ENCODE measurements at regions not wholly inside any gene's neighbourhood (a gene's known extent, or its start where the extent isn't known, plus 50 kb on each side); places are given as distances from the start of the nearest gene placed in this dataset.

DNA sequence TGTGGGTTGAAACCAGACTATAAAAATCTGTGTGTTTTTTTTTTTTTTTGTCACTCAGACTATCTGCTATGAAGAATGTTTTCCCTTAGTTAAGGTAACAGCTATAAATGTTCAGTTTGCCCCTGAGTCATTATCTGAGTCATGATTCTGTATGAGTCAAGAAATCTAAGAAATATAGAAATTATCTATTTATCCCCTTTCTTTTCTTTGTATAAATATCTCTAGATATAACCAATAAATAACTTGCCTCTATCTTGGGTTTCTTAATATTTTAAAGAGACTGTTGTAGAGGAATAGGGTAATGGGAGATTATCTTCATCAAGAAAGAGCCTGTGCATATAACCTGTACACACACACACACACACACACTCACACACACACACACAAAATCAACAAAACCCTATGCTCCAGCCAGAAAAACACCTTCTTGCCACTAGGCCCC, 161.7 kb upstream of the EEA1 start:
- TF ChIP-seq, protein P1, sequence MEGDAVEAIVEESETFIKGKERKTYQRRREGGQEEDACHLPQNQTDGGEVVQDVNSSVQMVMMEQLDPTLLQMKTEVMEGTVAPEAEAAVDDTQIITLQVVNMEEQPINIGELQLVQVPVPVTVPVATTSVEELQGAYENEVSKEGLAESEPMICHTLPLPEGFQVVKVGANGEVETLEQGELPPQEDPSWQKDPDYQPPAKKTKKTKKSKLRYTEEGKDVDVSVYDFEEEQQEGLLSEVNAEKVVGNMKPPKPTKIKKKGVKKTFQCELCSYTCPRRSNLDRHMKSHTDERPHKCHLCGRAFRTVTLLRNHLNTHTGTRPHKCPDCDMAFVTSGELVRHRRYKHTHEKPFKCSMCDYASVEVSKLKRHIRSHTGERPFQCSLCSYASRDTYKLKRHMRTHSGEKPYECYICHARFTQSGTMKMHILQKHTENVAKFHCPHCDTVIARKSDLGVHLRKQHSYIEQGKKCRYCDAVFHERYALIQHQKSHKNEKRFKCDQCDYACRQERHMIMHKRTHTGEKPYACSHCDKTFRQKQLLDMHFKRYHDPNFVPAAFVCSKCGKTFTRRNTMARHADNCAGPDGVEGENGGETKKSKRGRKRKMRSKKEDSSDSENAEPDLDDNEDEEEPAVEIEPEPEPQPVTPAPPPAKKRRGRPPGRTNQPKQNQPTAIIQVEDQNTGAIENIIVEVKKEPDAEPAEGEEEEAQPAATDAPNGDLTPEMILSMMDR (conservative IDR thresholded peaks at IDR 0.05; ENCODE audit: low read length): no peak
- no peak for TF ChIP-seq EZH2phosphoT487 (IDR thresholded peaks at IDR 0.05; ENCODE audit: borderline replicate concordance, low read depth, low read length)

Data from OCI-LY7 (cell line).